ENCODE measurements at regions not wholly inside any gene's neighbourhood (a gene's known extent, or its start where the extent isn't known, plus 50 kb on each side); places are given as distances from the start of the nearest gene placed in this dataset.

DNA sequence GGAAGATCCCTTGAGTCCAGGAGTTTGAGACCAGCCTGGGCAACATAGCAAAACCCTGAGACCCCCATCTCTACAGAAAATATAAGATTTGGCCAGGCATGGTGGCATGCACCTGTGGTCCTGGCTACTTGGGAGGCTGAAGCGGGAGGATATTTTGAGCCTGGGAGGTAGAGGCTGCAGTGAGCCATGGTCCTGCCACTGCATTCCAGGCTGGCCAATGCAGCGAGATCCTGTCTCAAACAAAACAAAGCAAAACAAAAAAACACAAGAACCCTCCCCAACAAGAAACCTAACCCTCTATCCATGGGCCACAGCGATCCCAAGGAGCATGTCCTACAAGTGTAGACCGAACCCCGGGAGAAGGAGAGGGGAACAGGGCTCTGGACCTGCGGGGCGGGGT is 133.3 kb downstream of the MGAT5B start:
- DNase-seq (ENCODE audit: low read depth) = no peak

DNA sequence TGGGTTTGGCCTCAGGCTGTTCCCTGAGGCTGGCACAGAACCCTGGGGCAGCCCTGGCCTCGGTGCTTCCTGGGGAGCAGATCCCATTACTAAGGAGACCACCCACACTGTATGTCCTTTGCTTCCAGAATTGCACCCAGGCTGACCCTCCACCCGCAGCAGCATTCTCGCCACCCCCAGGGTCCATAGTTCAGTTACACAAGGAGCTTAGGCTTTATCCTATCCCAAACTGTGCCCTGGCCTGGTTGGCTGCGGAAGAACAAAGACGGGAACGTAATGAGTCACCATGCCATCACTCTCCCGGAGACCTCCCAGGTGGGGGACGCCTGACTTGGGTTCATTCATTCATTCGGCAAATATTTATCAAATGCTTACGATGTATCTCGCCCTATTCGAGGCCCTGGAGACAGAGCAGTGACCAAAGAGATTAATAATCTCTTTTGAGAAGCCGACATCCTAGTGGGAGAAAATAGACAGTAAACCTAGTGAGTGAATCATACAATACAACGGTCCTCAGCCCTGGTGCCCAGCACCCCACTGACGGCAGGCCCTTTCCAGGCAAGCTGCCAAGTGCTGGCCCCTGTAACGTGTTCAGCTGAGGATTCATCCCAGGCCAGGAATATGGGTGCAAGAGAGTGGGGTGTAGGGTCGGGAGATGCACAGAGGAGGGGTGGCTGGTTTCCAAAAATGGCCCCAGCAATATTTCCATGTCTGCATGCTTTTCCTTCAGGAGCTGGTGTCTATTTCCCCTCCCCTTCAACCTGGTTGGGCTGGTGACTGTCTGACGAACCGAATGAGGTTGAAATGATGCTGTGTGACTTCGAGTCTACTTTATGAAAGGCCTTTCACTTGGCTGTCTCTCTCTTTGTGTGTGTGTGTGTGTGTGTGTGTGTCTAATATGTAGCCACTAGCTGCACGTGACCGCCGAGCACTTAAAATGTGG is 134.2 kb downstream of the MGAT5B start:
- DNase-seq (ENCODE audit: low read depth) = peak; percentile 96

DNA sequence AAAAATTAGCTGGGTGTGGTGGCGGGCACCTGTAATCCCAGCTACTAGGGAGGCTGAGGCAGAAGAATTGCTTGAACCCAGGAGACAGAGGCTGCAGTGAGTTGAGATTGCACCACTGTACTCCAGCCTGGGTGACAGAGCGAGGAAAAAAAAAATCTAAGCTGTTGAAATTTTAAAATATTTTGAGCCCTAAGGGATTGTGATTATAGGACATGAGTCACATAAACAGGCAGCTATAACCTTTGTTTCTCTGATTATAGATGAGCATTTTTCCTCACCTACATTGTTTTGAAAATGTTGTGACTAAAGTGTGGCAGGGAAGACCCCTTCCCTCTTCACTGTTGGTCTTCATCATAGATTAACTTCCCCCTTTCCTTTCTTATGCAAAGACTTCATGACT is 135.5 kb downstream of the MGAT5B start:
- no peak for DNase-seq (ENCODE audit: low read depth)

DNA sequence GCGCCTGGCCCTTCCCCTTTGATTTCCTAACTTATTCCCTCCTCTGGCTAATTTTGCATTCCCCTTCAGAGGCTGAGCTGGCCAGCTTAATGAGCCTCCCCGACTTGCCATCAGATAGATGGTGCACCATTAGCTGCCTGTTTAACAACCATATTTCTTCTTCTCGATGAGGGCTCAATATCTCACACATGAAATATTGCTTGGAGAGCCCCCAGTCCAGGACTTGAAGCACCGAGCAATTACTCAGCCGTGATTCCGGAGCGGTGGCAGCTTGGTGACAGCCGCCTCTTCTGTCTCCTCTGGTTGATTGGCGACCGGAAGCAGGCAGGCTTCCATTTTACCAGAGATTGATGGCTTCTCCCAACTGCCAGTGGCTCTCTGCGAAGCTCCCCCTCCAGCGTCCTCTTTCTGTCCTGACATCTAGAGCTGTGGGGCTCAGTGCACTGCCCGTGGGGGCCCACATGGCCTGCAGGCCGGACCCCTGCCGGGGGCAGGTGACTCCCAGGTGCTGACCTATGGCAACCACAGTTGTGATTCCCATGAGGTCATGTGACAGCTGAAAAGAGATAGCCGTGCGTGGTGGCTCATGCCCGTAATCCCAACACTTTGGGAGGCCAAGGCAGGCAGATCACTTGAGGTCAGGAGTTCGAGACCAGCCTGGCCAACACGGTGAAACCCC is 133.7 kb upstream of the SEC14L1 start:
- DNase-seq (ENCODE audit: low read depth) = no peak

DNA sequence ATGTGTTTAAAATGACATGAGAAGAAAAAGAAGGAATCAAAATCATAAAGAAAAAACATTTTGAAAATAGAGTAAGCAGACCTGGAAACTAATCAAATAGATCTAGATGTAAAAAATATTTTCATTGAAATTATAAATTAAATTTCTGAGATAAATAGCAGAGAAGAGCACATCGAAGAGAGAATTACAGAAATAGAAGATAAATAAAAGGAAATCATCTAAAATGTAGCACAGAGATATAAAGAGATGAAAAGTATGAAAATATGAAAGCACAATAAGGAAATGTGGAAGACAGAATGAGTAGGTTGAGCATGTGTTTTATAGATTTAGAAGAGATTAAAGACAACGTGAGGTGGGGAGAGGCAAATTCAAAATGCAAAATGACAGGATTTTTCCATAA is 130.9 kb upstream of the SEC14L1 start:
- no peak for DNase-seq (ENCODE audit: low read depth)

DNA sequence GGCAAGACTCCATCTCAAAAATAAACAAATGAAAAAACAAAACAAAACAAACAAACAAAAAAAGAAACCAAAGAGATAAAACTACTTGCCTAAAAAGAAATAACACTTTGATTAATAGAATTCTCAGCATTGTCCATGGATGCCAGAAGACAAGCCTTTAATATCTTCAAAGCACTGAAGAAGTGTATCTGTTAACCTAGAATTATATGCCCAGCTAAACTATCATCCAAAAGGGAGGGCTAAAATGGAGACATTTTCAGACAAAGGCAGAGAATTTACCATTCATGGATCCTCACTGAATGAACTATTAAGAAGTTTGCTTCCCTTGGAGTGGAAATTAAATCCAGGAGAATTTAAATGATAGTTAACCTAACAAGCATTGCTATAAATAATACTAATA is 130.1 kb upstream of the SEC14L1 start:
- no peak for DNase-seq (ENCODE audit: low read depth)

DNA sequence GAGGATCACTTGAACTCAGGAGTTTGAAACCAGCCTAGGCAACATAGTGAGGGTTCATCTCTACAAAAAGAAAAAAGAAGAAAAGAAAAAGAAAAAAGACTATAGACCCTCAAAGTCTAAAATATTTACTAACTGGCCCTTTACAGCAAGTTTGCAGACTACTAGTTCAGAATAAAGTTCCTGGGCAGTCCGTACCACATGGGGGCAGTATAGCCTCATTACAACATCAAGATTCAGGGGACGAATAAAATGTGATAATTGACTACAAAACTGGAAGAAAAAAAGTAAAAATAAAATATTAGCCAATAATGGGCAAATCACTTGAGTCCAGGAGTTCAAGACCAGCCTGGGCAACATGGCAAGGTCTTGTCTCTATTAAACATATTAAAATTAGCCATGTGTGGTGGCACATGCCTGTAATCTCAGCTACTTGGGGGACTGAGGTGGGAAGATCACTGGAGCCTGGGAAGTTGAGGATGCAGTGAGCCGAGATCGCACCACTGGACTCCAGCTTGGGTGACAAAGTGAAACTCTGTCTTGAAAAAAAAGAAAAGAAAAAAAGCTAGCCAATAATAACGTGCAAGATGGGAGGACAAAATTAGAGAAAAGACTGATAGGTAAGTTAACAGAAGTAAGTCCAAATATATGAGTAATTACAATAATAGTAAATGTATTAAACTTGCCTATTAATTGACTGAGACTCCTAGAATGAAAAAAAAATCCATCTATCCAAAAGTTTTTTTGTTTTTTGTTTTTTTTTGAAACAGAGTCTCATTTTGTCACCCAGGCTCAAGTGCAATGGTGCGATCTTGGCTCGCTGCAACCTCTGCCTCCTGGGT is 129.4 kb upstream of the SEC14L1 start:
- peak; percentile 33 for DNase-seq (ENCODE audit: low read depth)

DNA sequence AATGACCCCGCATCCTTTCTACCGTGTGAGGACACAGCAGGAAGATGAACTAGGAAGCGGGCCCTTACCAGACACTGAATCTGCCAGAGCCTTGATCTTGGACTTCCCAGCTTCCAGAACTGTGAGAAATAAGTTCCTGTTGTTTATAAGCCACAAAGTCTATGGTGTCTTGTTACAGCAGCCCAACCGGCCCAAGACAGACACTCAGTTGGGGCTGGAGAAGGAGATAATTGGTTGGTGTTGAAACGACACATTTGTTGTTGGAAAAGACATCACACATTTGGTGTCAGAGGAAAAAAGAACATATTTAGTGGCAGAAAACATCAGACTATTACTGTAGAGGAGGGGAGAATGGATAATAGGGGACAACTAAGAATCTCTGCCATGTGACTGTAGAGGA is 122.3 kb upstream of the SEC14L1 start:
- no peak for DNase-seq (ENCODE audit: low read depth)

DNA sequence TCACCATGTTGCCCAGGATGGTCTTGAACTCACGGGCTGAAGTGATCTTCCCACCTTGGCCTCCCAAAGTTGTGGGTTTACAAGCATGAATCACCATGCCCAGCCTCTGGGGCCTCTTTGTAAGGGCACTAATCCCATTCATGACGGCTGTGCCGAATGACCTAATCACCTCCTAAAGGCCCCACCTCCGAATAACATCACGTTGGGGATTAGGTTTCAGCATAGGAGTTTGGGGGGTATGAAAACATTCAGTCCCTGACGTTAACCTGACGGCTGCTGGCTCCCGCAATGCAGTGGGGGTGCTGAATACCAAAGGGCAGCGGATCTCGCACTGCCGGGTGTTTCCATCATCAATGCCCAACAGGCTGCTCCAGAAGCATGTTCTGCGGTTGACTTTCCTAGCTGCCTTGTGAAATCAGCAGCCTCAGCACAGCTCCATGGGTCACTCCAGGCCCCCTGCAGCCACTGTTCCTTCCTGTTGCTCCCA is 120.8 kb upstream of the SEC14L1 start:
- peak; percentile 61 for DNase-seq (ENCODE audit: low read depth)

DNA sequence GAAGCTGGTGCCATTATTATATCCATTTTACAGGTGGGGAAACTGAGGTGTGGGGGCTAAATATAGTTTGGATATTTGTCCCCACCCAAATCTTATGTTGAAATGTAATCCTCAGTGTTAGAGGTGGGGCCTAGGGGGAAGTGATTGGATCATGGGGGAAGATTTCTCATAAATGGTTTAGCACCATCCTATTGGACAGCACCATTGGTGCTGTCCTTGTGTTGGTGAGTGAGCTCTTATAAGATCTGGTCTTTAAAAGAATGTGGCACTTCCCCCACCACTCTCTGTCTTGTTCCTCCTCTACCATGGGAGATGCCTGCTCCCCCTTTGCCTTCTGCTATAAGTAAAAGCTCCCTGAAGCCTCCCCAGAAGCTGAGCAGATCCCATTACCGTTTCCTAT is 119.8 kb upstream of the SEC14L1 start:
- no peak for DNase-seq (ENCODE audit: low read depth)

DNA sequence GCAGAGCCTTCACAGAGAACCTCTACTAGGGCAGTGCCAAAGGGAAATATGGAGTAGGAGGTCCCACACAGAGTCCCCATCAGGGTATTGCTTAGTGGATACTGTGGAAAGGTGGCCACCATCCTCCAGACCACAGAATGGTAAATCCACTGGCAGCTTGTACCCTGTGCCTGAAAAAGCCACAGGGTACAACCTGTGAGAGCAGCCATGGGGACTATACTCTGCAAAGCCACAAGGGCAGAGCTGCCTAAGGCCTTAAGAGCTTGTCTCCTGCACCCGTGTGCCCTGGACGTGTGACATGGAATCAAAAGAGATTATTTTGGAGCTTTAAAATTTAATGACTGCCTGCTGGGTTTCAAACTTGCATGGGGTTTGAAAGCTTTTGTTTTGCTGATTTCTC is 118.0 kb upstream of the SEC14L1 start:
- DNase-seq (ENCODE audit: low read depth) = no peak

DNA sequence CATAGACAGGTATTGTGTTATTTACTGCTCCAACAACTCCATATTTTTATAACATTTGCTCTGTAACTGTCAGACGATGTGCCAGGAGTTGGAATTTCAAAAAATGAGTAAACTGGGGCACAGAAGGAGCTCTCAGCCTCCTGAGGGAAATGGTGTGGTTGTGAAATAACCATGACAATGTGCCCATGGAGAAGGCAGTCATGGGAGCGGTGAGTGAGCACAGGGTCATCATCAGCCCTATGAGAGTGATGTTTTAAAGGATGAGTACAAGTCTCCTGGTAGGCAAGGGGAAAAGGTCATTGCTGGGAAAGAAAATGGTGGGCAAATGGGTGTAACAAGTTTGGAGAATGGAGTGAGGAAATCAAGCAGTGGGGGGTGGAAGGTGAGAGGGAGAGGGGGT is 115.0 kb upstream of the SEC14L1 start:
- DNase-seq (ENCODE audit: low read depth) = no peak

DNA sequence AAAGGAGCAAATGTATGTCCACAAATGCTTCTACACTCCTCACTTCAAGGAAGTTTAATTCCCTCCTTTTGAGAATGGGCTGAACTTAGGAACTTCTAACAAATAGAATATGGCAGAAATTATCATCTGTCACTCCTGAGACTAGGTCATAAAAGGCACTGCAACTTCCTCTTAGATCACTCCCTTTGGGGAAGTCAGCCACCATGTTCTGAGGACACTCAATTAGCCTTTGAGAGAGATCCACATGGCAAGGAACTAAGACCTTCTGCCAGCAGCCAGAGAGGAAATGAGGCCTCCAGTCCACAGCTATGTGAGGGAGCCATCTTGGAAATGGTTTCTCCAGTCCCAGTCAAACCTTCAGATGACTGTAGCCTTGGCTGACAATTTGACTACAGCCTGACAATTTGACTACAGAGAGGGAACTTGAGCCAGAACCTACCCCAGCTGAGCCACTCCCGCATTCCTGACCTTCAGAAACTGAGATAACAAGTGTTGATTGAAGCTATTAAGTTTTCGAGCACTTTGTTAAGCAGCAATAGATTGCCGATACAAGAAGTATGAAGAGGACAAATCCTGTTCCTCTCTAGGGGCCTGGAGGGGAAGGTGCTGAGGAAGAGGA is 113.4 kb upstream of the SEC14L1 start:
- no peak for DNase-seq (ENCODE audit: low read depth)

DNA sequence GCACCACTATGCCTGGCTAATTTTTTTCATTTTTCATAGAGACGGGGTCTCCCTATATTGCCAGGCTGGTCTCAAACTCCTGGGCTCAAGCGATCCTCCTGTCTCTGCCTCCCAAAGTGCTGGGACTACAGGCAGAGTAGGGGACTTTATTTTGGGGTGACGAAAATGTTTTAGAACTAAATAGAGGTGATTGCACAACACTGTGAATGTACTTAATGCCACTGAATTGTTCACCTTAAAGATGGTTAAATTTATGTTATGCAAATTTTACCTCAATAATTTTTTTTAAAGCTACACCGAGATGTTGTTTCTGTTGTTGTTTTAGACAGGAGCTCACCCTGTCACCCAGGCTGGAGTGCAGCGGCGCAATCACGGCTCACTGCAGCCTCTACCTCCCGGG is 111.9 kb upstream of the SEC14L1 start:
- DNase-seq (ENCODE audit: low read depth) = no peak

DNA sequence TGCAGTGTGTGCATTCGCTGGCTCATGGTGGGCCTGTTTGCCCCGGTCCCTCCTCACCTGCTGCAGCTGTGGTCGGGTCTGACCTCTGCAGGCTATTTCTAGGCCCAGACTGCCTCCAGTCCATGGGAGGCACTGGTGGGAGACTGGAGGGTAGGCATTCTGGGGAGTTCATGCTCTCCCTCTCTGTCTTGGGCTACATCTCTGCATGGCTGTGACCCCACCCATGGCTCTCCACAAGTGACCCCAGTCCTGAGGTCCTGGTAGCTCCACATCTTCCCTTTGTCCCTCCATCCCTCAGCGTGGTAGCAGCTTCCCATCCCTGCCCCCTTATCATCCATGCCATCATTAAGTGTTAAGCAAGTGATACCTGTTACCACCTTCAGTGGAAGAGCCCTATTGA is 107.8 kb upstream of the SEC14L1 start:
- DNase-seq (ENCODE audit: low read depth) = no peak

DNA sequence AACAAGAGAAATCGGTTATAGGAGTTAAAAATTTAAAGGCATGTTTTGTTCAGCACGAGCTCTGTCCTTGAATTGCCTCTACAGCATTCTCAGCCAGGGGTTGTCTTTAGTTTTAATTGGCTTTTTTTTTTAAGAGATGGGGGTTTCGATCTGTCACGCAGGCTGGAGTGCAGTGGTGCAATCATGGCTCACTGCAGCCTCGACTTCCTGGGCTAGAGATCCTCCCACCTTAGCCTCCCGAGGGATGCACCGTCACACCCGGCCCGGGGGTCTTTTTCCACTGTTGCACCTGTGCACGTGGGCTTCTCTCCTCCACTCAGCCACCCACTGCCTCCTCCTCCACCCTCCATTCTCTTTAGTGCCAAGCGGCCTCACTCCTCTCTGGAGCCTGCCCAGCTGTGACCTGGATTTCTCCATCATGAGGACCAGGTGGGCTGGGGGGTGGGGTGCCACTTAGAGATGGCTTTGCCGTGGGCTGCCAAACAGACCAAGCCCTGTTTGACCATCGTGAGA is 106.8 kb upstream of the SEC14L1 start:
- DNase-seq (ENCODE audit: low read depth) = no peak

DNA sequence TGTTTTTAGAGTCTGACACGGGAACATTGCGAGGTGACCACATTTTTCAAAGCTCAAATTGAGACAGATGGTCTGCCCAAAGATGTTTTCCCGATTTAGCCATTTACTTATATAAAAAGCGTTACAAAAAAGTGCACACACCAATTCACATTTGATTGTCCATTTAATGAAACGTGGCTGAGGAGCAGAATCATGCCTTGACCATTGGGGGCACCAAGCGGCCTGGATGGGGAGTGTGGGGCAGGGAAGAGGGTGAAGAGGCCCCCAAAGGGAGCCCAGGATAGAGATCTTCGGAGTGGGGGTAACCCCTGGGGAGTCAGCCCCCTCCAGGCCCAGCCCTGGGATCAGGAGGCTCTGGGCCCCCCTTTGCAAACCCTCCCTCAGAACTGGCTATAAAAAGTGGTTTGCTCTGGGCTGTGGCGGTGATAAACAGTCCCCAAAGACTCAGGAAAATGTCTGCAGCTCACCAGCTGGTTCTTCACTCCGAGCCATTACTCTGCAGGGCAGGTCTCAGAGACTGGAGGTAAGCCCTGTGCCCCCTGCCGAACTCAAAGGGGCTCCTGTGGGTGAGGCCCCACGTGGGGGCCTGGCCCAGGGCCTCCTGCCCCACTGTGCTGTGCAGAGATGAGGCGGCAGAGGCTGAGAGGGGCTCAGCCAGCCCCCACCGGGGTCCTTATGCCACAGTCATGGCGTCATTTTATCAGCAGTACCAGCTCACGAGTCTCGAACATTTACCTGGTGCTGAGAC is 105.9 kb upstream of the SEC14L1 start:
- DNase-seq (ENCODE audit: low read depth) = no peak

DNA sequence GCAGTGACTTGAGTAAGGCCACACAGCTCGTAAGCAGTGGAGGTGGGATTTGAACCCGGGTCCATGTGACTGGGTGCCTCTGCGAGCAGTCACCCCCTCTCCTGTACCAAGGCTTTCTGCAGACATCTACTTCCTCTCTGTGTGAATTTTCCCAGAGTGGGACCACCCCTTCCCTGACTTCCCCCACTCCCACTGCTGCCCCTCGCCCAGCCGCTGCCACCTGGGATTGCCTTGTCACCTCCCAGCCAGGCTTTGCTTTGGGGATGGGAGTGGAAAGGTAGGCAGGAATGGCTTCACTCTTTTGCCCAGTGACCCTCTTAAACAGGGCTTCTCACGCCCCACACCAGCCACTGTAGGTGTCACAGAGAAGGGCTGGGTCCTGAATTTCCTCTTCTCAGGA is 105.2 kb upstream of the SEC14L1 start:
- no peak for DNase-seq (ENCODE audit: low read depth)

DNA sequence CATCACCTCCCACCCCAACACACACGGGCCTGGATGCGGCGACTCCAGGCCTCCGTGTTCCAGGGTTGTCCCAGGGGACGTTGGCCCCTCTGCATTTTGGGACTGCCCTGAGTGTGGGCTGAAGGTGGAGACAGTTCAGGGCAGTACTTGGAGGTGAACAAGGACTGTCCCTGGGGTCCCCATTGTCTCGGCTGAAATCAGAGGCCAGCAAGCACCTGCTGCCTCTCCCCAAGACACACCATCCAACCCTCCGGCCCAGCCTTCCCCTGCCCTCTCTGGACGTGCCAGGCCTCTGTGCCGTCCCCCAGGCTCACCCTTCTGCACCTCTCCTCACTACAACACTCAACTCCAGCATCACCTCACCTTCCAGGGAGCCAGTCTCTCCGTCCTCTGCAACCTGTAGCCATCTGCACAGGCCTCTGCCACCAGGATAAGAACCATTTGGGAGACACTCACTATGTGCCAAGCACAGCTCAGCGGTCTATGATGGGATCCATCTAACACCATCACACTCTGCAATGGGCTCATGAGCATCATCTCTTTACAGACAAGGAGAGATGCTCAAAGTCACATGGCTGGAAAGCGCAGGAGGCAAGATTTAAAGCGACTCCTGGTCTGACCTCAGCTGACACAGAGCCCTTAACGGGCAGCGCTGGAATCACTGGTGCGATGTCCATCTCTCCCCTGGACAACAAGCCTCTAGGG is 104.5 kb upstream of the SEC14L1 start:
- DNase-seq (ENCODE audit: low read depth) = no peak

All from HT1080 (cell line).